Retinal pigment epithelial cell (primary cell): ENCODE measurements at regions not wholly inside any gene's neighbourhood (a gene's known extent, or its start where the extent isn't known, plus 50 kb on each side); places are given as distances from the start of the nearest gene placed in this dataset.

Source experiments
- DNase-seq: peaks from one replicate; pipeline ENCODE4 v3.0.0-alpha.2; 2010; ENCODE audit warnings: low read depth
- H3K4me3 ChIP-seq: 2 replicates; pipeline ENCODE4 v1.5.1; 2011; ENCODE audit warnings: mild to moderate bottlenecking, low read length, control low read depth, moderate library complexity
- TF ChIP-seq, protein P1 (sequence below): conservative IDR thresholded peaks from 2 replicates; pipeline ENCODE4 v1.5.1; 2011; ENCODE audit warnings: low read depth, low read length, control low read depth, inconsistent platforms

DNA sequence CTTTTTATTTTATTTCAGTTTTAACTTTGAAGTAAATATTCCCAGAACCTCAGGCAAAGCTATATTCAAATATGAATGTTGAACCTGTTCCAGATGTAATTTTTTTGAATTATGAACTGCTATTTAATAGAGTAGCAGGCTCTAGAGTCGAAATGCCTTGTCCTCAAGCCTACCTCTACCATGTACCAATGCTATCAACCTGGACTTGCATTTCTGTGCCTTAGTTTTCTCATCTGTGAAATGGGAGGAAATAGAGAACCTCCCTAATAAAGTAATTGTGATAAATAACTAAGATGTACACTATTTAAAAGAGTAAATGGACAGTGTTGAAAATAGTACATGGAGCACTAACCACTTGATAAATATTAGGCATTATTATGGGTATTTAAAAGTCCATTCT lies 551.6 kb upstream of the JARID2 start:
- TF ChIP-seq, protein P1, sequence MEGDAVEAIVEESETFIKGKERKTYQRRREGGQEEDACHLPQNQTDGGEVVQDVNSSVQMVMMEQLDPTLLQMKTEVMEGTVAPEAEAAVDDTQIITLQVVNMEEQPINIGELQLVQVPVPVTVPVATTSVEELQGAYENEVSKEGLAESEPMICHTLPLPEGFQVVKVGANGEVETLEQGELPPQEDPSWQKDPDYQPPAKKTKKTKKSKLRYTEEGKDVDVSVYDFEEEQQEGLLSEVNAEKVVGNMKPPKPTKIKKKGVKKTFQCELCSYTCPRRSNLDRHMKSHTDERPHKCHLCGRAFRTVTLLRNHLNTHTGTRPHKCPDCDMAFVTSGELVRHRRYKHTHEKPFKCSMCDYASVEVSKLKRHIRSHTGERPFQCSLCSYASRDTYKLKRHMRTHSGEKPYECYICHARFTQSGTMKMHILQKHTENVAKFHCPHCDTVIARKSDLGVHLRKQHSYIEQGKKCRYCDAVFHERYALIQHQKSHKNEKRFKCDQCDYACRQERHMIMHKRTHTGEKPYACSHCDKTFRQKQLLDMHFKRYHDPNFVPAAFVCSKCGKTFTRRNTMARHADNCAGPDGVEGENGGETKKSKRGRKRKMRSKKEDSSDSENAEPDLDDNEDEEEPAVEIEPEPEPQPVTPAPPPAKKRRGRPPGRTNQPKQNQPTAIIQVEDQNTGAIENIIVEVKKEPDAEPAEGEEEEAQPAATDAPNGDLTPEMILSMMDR: no peak
- no peak for DNase-seq
- no peak overlapping the region for H3K4me3 ChIP-seq

GRCh38 chr6:14695579-14695978 lies 550.3 kb upstream of the JARID2 start:
- TF ChIP-seq, protein P1: no peak
- no peak overlapping the region for H3K4me3 ChIP-seq
- no peak for DNase-seq

GRCh38 chr6:14696367-14696766 lies 549.5 kb upstream of the JARID2 start:
- no peak overlapping the region for H3K4me3 ChIP-seq
- no peak for DNase-seq
- TF ChIP-seq, protein P1: no peak

DNA sequence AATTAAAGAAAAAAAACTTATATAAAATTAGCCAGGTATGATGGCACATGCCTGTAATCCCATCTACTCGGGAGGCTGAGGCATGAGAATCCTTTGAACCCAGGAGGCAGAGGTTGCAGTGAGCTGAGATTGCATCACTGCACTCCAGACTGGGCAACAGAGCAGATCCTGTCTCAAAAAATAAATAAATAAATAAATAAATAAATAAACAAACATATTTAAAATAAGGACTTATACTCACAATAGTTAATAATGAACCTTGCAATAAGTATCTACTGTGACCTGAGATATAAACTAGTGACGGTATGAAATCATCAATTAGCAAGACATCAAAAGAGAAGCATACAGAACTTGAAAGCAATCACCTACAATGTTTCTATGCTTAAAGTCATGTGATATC lies 548.4 kb upstream of the JARID2 start:
- TF ChIP-seq, protein P1: no peak
- no peak overlapping the region for H3K4me3 ChIP-seq
- no peak for DNase-seq

- TF ChIP-seq, protein P1: no peak
- no peak for DNase-seq
These were observed 545.9 kb upstream of the JARID2 start for GRCh38 chr6:14699803-14700601.

DNA sequence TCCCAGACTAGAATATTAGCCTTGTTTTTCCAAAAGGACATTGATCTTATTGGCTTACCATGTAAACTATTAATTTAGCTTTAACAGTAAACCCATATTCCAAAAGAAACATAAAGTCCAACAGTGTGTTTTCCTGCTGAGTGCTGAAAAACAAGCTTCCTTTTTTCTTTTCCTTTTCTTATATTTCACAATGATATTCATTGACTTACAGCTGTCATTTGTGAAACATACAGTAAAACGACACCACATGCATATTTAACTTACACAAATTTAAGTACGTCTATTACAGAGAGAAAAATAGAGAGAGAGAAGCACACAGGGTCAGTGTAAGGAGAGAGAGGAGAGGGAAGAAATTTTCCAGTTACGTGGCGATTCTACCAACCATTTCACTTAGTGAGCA lies 543.9 kb upstream of the JARID2 start:
- TF ChIP-seq, protein P1: no peak
- DNase-seq: no peak
- no peak overlapping the region for H3K4me3 ChIP-seq

More at GRCh38 chr6:14699803-14700601, 545.9 kb upstream of the JARID2 start:
- H3K4me3 ChIP-seq: no peak overlapping the region

- H3K4me3 ChIP-seq: no peak overlapping the region
- TF ChIP-seq, protein P1: peak; percentile 2
These were observed 543.2 kb upstream of the JARID2 start for GRCh38 chr6:14702678-14703077.

More at GRCh38 chr6:14702678-14703077, 543.2 kb upstream of the JARID2 start:
- no peak for DNase-seq
